SK-N-SH (cell line): ENCODE measurements at regions not wholly inside any gene's neighbourhood (a gene's known extent, or its start where the extent isn't known, plus 50 kb on each side); places are given as distances from the start of the nearest gene placed in this dataset.

Experiments
- CTCF ChIP-seq: fragments of 200-600 bp; sonication (generic); IDR thresholded peaks from 2 replicates; pipeline ENCODE4 v1.6.1; 2017; ENCODE audit warnings: antibody characterized with exemption, mild to moderate bottlenecking, moderate library complexity
- ELF1 ChIP-seq: IDR thresholded peaks from 2 replicates; pipeline ENCODE4 v1.4.0; 2012
- ZBTB33 ChIP-seq: IDR thresholded peaks from 2 replicates; pipeline ENCODE4 v1.4.0; 2012; ENCODE audit warnings: low read depth, borderline replicate concordance

GRCh38 chr5:62727861-62728260, 149.2 kb downstream of the LRRC70 start:
- TF ChIP-seq ELF1 (no peak), ZBTB33 (no peak), CTCF (no peak)
